Endothelial cell of umbilical vein (primary cell): ENCODE measurements at regions not wholly inside any gene's neighbourhood (a gene's known extent, or its start where the extent isn't known, plus 50 kb on each side); places are given as distances from the start of the nearest gene placed in this dataset.

Source experiments
- BruUV-seq: library from RNA; stranded (reverse); fragments of 400-500 nt; replicated peaks from 2 replicates; lab custom pipeline; 2021; lab: Mats Ljungman, UMichigan
- CTCF ChIA-PET: fragments of 300-600, 350-600 bp; sonication (Branson Sonifier 250); formaldehyde crosslinking; loops from one replicate; lab custom pipeline; 2021; ENCODE audit warnings: antibody characterized with exemption, inconsistent platforms; lab: Charles Lee
- POLR2A ChIA-PET: fragments of 300-600, 350-600 bp; sonication (Branson Sonifier 250); formaldehyde crosslinking; loops from one replicate; lab custom pipeline; 2021; ENCODE audit warnings: antibody characterized with exemption, inconsistent platforms; lab: Charles Lee
- DNase-seq: peaks from one replicate; pipeline ENCODE4 v3.0.0-alpha.2; 2011; ENCODE audit warnings: low read depth, low spot score
- FAIRE-seq: peaks from 2 replicates; lab custom pipeline; 2011; peaks lifted over from hg19 to GRCh38; lab: Jason Lieb, UNC
- H2AFZ ChIP-seq: 2 replicates; pipeline ENCODE4 v1.6.0; 2012; ENCODE audit warnings: low read depth, low read length, control low read depth, inconsistent platforms
- H3K27ac ChIP-seq: 2 replicates; pipeline ENCODE4 v1.5.1; 2011; ENCODE audit warnings: low read depth, mild to moderate bottlenecking, control low read depth, low read length, moderate library complexity; ENCODE audit not compliant: insufficient read depth
- H3K27me3 ChIP-seq, 2 experiments: 2 replicates each; pipeline versions ENCODE4 v1.6.0 to v1.6.1; 2011; ENCODE audit warnings: low read length in 2 of 2, mixed read lengths in 1 of 2; ENCODE audit not compliant: control insufficient read depth in 2 of 2, insufficient read depth in 2 of 2
- H3K36me3 ChIP-seq, 2 experiments: 2 replicates in 1 of 2; 3 replicates in 1 of 2; pipeline ENCODE4 v1.5.1; 2011; ENCODE audit warnings: low read length in 2 of 2, mild to moderate bottlenecking in 1 of 2, moderate library complexity in 1 of 2; ENCODE audit not compliant: control insufficient read depth in 2 of 2, insufficient read depth in 2 of 2; ENCODE audit errors: extremely low read depth in 1 of 2
- H3K4me1 ChIP-seq: 3 replicates; pipeline ENCODE4 v1.5.1; 2011; ENCODE audit warnings: mild to moderate bottlenecking, low read length; ENCODE audit not compliant: control insufficient read depth, insufficient read depth; ENCODE audit errors: extremely low read depth
- H3K4me2 ChIP-seq: 2 replicates; pipeline ENCODE4 v1.6.1; 2011; ENCODE audit warnings: low read length, control low read depth, mixed read lengths; ENCODE audit not compliant: insufficient read depth
- H3K4me3 ChIP-seq, 3 experiments: fragments of 200-600 bp in 1 of 3; sonication (generic), shearing (Covaris generic) in 1 of 3; replicated peaks in 1 of 3; 2 replicates each; pipeline ENCODE4 v1.5.1; 2011 to 2016; ENCODE audit warnings: control low read depth in 3 of 3, low read length in 3 of 3, mild to moderate bottlenecking in 2 of 3, inconsistent platforms in 1 of 3, low read depth in 1 of 3, moderate library complexity in 1 of 3; ENCODE audit not compliant: insufficient read depth in 1 of 3
- H3K79me2 ChIP-seq: 2 replicates; pipeline ENCODE4 v1.6.0; 2012; ENCODE audit warnings: low read length, inconsistent platforms; ENCODE audit not compliant: control insufficient read depth, insufficient read depth
- H3K9ac ChIP-seq: replicated peaks from 2 replicates; pipeline ENCODE3; 2011; ENCODE audit warnings: low read length, control low read depth; ENCODE audit not compliant: insufficient read depth; ENCODE audit errors: extremely low read depth
- H3K9me1 ChIP-seq: replicated peaks from 3 replicates; pipeline ENCODE4 v1.6.0; 2011; ENCODE audit warnings: mild to moderate bottlenecking, low read length; ENCODE audit not compliant: control insufficient read depth, insufficient read depth; ENCODE audit errors: extremely low read depth
- H3K9me3 ChIP-seq: replicated peaks from 2 replicates; pipeline ENCODE4 v1.5.1; 2012; ENCODE audit warnings: low read length, inconsistent platforms; ENCODE audit not compliant: control insufficient read depth, insufficient read depth
- H4K20me1 ChIP-seq: replicated peaks from 2 replicates; pipeline ENCODE3; 2011; ENCODE audit warnings: mild to moderate bottlenecking, low read length; ENCODE audit not compliant: control insufficient read depth, insufficient read depth; ENCODE audit errors: extremely low read depth
- EZH2 ChIP-seq: IDR thresholded peaks from 2 replicates; pipeline ENCODE4 v1.6.1; 2012; ENCODE audit warnings: borderline replicate concordance, low read depth, mild to moderate bottlenecking, moderate library complexity, low read length, inconsistent platforms; ENCODE audit not compliant: severe bottlenecking
- FOS ChIP-seq: IDR thresholded peaks from 2 replicates; pipeline ENCODE4 v1.6.1; 2011; ENCODE audit warnings: mild to moderate bottlenecking, low read length, moderate library complexity, borderline replicate concordance; ENCODE audit not compliant: insufficient read depth
- GATA2 ChIP-seq: IDR thresholded peaks from 2 replicates; pipeline ENCODE4 v1.7.0; 2011; ENCODE audit warnings: low read depth, mild to moderate bottlenecking, moderate library complexity, mixed read lengths, low read length; ENCODE audit not compliant: insufficient read length, insufficient read depth
- JUN ChIP-seq: IDR thresholded peaks from 2 replicates; pipeline ENCODE4 v1.6.1; 2011; ENCODE audit warnings: borderline replicate concordance, low read depth; ENCODE audit not compliant: insufficient read length, insufficient read depth
- MYC ChIP-seq: IDR thresholded peaks from one replicate; pipeline ENCODE4 v1.6.1; 2011; ENCODE audit warnings: mild to moderate bottlenecking, low read depth, low read length
- POLR2A ChIP-seq: IDR thresholded peaks from 2 replicates; pipeline ENCODE4 v1.6.1; 2012; ENCODE audit warnings: low read depth, mild to moderate bottlenecking, control low read depth, low read length
- POLR2AphosphoS5 ChIP-seq: IDR thresholded peaks from 2 replicates; pipeline ENCODE4 v1.6.1; 2012; ENCODE audit warnings: low read depth, mild to moderate bottlenecking, control low read depth, low read length, moderate library complexity; ENCODE audit not compliant: insufficient read depth
- dilution Hi-C: fragments of 300-500 bp; cut with MboI; formaldehyde crosslinking; loops from one replicate; pipeline ENCODE4 v1.15.0; 2019; ENCODE audit warnings: low sequenced_read_pairs; ENCODE audit not compliant: extremely low pct_ligation_motif_present
- intact Hi-C: fragments of 100-400 bp; cut with micrococcal nuclease; formaldehyde crosslinking; loops from one replicate; pipeline ENCODE4 v1.10.0; 2022
- TF ChIP-seq, protein P1 (sequence below), 2 donors: IDR thresholded peaks; 1 replicate in 1 of 2; 2 replicates in 1 of 2; pipeline ENCODE4 v1.5.1; 2011; ENCODE audit warnings: low read length in 2 of 2, mild to moderate bottlenecking in 2 of 2, moderate library complexity in 2 of 2, control low read depth in 1 of 2, inconsistent platforms in 1 of 2, low read depth in 1 of 2; ENCODE audit not compliant: insufficient read depth in 1 of 2; ENCODE audit errors: extremely low read depth in 1 of 2
- TF ChIP-seq, protein P2 (sequence below): IDR thresholded peaks from 2 replicates; pipeline ENCODE4 v1.6.1; 2011; ENCODE audit not compliant: insufficient read depth, insufficient read length

DNA sequence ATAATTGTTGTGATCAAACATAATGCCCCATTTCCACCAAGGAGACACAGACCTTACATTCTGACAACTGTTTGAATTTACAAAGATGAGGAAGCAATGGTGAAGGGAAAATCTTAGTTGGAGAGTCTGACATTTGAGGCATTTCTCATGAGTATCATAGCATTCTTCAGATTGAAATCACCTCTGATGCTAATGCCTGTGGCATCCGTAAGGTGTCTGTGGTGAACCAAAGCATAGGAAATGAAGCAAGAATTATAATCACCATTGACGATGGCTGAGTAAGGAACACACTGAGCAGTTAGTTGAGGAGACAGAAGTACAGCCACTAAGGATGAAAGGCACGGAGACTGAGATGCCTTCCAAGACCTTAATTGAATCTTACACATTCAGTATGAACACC is 575.7 kb downstream of the TRIML1 start:
- CTCF ChIA-PET: no interaction called here

DNA sequence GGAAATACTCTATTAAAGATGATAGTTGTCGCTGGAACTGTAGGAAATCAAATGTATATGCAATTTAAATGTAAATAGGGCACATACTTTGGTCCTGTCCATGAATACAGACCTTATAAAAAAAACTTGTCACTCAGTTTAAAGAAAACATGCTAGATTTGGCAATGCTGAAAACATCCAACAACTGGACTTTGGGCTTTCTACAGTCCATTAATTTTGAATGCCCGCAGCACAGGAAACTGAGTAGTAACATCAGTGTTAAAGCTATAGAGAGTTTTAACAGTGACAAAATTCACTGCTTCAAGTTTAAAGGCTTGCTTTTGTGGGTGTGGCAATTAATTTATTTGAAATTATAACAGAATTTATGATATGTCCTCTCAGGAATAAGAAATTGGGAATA is 578.4 kb downstream of the TRIML1 start:
- Histone ChIP-seq H4K20me1 (no peaks in the 10 kb centered on the region), H3K27me3 (no peaks in the 10 kb centered on the region), H3K9ac (no peak overlapping the region), H3K9me1 (no peaks in the 10 kb centered on the region), H3K36me3 (no peaks in the 10 kb centered on the region), H2AFZ (no peak overlapping the region), H3K9me3 (peaks cover 3% of the 10 kb centered on the region), H3K27ac (no peak overlapping the region), H3K79me2 (no peaks in the 10 kb centered on the region), H3K4me3 (no peak overlapping the region), H3K4me1 (no peaks in the 10 kb centered on the region), H3K4me2 (no peak overlapping the region)
- intact Hi-C loops (no loop called here), dilution Hi-C loops (no loop called here)
- BruUV-seq: no TSS peak
- DNase-seq: no peak
- no peak for TF ChIP-seq GATA2
- no peak for TF ChIP-seq POLR2AphosphoS5
- no peak for TF ChIP-seq POLR2A
- TF ChIP-seq FOS: no peak
- TF ChIP-seq JUN: no peak
- TF ChIP-seq, protein P1, sequence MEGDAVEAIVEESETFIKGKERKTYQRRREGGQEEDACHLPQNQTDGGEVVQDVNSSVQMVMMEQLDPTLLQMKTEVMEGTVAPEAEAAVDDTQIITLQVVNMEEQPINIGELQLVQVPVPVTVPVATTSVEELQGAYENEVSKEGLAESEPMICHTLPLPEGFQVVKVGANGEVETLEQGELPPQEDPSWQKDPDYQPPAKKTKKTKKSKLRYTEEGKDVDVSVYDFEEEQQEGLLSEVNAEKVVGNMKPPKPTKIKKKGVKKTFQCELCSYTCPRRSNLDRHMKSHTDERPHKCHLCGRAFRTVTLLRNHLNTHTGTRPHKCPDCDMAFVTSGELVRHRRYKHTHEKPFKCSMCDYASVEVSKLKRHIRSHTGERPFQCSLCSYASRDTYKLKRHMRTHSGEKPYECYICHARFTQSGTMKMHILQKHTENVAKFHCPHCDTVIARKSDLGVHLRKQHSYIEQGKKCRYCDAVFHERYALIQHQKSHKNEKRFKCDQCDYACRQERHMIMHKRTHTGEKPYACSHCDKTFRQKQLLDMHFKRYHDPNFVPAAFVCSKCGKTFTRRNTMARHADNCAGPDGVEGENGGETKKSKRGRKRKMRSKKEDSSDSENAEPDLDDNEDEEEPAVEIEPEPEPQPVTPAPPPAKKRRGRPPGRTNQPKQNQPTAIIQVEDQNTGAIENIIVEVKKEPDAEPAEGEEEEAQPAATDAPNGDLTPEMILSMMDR (IDR thresholded peaks at IDR 0.05; ENCODE audit: extremely low read depth in 1 of 2, insufficient read depth in 1 of 2, low read depth in 1 of 2, low read length in 2 of 2): no peak
- TF ChIP-seq MYC: no peak
- TF ChIP-seq, protein P2, sequence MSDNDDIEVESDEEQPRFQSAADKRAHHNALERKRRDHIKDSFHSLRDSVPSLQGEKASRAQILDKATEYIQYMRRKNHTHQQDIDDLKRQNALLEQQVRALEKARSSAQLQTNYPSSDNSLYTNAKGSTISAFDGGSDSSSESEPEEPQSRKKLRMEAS: no peak
- no peak for TF ChIP-seq EZH2
- ChIA-PET POLR2A (no interaction called here), CTCF (no interaction called here)
- no peak for FAIRE-seq

More for the DNA sequence above, 575.7 kb downstream of the TRIML1 start:
- TF ChIP-seq, protein P2: no peak
- no peaks in the 10 kb centered on the region for H3K9me1 ChIP-seq
- H3K9ac ChIP-seq: no peak overlapping the region
- H4K20me1 ChIP-seq: no peaks in the 10 kb centered on the region
- no peak for FAIRE-seq
- no peak overlapping the region for H3K4me3 ChIP-seq
- H3K4me2 ChIP-seq: no peak overlapping the region
- no peak overlapping the region for H2AFZ ChIP-seq
- peaks cover 6% of the 10 kb centered on the region for H3K9me3 ChIP-seq
- H3K79me2 ChIP-seq: no peaks in the 10 kb centered on the region
- no peak overlapping the region for H3K27ac ChIP-seq
- DNase-seq: no peak
- BruUV-seq: no TSS peak
- H3K36me3 ChIP-seq: no peaks in the 10 kb centered on the region
- POLR2A ChIA-PET: no interaction called here
- intact Hi-C loops: no loop called here
- no peaks in the 10 kb centered on the region for H3K4me1 ChIP-seq
- H3K27me3 ChIP-seq: no peaks in the 10 kb centered on the region
- dilution Hi-C loops: no loop called here
